ENCODE measurements at regions not wholly inside any gene's neighbourhood (a gene's known extent, or its start where the extent isn't known, plus 50 kb on each side); places are given as distances from the start of the nearest gene placed in this dataset.
"Not testable (repeated sequence)": the region's sequence is repeated elsewhere in the genome, so short reads cannot be mapped to it uniquely, and the experiment has no call there.

DNA sequence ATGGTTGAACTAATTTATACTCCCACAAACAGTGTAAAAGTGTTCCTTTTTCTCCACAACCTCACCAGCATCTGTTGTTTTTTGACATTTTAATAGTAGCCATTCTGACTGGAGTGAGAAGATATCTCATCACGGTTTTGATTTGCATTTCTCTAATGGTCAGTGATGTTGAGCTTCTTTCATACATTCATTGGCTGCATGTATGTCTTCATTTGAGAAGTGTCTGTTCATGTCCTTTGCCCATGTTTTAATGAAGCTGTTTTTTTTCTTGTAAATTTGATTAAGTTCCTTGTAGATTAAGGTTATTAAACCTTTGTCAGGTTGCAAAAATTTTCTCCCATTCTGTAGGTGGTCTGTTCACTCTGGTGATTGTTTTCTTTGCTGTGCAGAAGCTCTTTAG, 281.1 kb downstream of the PTH2R start:
- TF ChIP-seq, protein P1, sequence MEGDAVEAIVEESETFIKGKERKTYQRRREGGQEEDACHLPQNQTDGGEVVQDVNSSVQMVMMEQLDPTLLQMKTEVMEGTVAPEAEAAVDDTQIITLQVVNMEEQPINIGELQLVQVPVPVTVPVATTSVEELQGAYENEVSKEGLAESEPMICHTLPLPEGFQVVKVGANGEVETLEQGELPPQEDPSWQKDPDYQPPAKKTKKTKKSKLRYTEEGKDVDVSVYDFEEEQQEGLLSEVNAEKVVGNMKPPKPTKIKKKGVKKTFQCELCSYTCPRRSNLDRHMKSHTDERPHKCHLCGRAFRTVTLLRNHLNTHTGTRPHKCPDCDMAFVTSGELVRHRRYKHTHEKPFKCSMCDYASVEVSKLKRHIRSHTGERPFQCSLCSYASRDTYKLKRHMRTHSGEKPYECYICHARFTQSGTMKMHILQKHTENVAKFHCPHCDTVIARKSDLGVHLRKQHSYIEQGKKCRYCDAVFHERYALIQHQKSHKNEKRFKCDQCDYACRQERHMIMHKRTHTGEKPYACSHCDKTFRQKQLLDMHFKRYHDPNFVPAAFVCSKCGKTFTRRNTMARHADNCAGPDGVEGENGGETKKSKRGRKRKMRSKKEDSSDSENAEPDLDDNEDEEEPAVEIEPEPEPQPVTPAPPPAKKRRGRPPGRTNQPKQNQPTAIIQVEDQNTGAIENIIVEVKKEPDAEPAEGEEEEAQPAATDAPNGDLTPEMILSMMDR (IDR thresholded peaks at IDR 0.05): not testable (repeated sequence)
- not testable (repeated sequence) for TF ChIP-seq POLR2A (IDR thresholded peaks at IDR 0.05)
